Raji (cell line): ENCODE measurements at regions not wholly inside any gene's neighbourhood (a gene's known extent, or its start where the extent isn't known, plus 50 kb on each side); places are given as distances from the start of the nearest gene placed in this dataset.

Experiments used
- POLR2A ChIP-seq: IDR thresholded peaks from 2 replicates; pipeline ENCODE4 v1.6.1; 2011; ENCODE audit warnings: low read depth, low read length, control low read depth; ENCODE audit not compliant: insufficient read depth

- TF ChIP-seq POLR2A = no peak
Measured at GRCh38 chr1:222104694-222105392, 363.0 kb upstream of the DUSP10 start.

DNA sequence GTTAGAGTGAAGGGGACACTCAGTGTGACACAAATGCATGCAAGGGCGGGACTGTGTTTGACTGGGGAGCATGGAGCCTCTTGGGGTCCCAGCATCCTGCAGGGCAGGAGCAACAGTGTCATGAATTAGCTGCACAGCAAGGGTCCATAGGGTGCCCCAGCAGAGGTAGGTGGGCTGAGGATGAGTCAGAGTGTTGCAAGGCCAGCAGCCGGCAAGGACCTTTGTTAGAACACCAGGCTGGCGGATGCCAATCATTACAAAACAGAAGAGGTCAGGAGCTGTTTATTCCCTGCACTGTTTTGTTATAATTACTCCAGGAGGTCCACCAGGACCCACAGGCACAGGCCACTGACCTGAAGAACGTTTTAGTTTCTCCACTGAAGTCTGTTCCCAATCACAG lies 362.2 kb upstream of the DUSP10 start:
- TF ChIP-seq POLR2A = no peak

- TF ChIP-seq POLR2A = no peak
Measured at GRCh38 chr1:222099746-222100145, 357.9 kb upstream of the DUSP10 start.

DNA sequence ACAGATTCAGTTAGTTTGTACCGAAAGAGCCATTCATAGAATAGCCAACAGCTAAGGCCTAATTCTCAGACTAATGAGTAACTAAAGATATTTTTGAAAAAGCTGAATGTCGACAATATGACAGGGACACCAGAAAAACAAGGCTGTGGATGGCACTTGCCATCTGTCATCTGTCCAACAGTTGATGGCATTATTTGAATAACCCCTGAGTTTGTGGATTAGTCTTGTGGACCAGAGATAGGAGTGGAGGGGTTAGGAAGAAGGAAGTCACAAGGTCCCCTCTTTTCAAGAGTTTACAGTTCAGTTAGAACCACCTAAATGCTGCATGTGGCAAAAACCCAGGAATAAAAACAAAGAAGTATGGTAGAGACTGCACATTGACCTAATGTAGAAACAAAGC lies 356.5 kb upstream of the DUSP10 start:
- no peak for TF ChIP-seq POLR2A

GRCh38 chr1:222097588-222097987 lies 355.7 kb upstream of the DUSP10 start:
- no peak for TF ChIP-seq POLR2A

DNA sequence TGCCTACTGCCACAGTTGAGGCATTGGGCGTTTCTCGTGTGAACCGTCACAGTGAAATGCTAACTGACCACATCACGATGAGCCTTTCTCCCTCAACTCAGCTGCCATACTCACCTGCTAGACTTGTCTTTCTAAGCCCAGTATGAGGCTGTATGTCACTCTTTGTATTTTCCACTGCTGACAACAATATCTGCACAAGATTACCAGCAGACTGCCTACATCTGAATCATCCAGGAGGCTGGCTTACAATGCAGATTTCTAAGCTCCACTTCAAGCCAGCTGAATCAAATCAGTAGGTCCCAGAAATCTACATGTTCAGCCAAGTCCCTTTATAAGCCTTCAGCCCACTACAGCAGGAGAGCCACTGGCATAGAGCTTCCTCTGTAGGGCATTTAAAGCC lies 355.0 kb upstream of the DUSP10 start:
- TF ChIP-seq POLR2A = no peak

DNA sequence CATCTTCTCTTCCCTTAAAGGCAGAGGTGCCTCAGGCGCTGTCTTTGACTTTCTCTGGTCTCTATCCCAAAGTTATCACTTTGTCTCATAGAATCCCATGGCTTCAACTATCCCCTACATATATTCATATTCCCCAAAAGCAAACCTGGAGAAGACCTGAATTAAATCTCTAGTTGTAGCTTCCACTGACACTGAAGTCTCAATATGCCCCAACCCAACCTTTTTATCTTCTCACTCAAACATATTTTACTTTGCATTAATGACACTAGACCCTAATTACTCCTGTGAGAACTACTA lies 354.5 kb upstream of the DUSP10 start:
- no peak for TF ChIP-seq POLR2A

DNA sequence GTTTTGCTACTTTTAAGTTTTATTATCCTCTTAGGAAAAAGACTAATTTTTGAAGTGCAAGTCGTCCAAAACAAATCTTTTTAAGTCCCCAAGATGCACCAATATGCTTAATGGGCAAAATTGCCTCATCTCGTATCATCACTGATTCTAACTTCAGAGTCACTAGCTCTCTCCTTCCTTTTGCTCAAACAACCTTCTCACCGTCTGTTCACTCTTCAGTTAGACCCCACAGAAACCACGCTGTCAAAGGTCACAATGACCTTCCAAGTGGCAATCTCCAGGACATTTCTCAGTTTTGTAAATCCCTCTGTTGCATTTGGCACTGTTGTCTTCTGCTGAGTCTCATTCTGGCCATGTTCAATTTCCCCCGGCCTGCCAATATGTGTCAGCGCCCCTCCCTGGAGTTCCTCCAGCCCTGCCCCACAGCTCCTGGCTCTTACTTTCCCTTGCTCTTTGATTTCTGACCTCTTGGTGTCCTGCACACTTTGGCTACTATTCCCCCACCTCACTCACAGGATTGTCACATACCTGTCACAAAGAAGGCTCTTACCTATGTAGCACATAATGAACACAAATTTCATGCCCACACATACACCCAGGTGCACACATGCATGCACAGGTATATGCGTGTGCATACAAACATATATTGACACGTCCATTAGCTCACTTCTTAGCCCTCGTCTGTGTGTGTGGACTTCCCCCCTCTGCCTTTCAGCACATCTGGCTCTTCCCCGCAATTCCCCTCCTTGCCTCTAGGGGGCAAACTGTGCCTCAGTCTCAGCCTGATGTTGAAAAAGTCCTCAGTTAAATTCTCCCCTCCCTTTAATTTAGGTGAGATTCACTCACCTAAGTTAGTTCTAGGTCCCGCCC lies 354.0 kb upstream of the DUSP10 start:
- TF ChIP-seq POLR2A = no peak

DNA sequence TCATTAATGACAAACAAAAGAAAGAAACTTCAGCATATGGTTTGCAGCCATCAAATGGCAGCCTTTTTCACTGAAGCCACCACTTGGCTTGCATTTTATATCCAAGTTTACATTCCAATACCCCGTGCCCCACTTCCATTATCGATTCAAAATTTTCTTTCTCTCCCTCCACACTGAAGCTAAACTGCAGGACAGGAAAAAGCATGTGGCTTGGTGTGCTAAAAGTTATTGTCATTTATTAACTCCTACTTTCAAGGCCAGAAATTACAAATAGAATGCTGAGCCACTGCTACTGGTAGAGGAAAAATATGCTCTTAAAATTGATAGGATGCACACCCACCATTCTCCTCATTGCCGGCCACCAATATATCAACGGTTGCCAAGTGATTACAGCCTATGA lies 351.6 kb upstream of the DUSP10 start:
- no peak for TF ChIP-seq POLR2A

DNA sequence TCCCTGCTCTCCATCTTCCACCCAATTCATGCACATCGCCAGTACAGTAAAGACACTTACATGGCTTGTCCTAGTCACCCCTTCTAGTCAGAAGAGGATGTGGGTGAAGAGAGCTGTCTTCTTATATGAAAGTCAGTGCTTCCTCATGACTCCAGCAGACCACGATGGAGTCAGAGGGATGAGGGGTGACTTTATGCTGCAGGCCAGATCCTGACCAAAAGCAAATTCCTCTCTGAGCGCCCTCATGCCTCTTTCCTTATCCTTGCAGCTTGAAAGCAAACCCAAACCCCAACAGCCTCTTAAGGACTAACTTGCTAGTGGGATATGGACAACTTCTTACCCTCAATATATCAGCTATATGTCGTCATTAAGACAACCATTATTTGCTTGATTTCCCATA lies 348.2 kb upstream of the DUSP10 start:
- TF ChIP-seq POLR2A = no peak

GRCh38 chr1:222087221-222087920 lies 345.5 kb upstream of the DUSP10 start:
- no peak for TF ChIP-seq POLR2A

DNA sequence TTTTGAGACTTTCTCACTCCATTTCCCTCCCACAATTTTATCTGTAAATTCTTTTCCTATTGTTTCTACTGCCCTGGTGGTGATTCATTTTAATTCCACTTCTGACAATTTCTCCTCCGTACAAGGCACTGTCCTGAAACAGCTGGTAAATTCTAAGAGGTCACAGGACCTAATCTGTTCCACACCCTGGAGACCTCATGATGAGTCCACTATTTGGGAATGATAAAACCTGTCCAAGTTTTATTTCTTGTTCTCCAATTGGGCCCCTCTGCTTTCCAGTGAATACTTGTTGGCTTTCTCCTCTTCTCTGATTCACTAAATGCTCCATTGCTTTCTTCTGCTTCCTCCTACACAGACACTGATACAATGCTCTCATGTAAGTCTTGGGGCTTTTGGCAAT lies 343.1 kb upstream of the DUSP10 start:
- no peak for TF ChIP-seq POLR2A

- no peak for TF ChIP-seq POLR2A
Measured at GRCh38 chr1:222084048-222084447, 342.2 kb upstream of the DUSP10 start.

DNA sequence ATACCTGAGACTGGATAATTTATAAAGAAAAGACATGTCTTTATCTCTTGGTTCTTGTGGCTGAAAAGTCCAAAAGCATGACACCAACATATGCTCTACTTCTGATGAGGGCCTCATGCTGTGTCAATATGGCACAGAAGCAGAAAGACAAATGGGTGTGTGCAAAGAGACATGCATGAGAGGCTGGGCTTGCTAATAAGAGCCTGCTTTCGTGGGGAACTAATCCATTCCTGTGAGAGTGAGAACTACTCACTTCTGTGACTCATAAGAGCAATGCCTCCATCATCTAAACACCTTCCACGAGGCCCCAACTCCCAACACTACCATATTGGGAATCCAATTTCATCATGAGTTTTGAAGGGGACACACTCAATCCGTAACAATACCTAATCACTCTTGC lies 340.0 kb upstream of the DUSP10 start:
- TF ChIP-seq POLR2A = no peak

GRCh38 chr1:222079566-222079965 lies 337.7 kb upstream of the DUSP10 start:
- TF ChIP-seq POLR2A = no peak

DNA sequence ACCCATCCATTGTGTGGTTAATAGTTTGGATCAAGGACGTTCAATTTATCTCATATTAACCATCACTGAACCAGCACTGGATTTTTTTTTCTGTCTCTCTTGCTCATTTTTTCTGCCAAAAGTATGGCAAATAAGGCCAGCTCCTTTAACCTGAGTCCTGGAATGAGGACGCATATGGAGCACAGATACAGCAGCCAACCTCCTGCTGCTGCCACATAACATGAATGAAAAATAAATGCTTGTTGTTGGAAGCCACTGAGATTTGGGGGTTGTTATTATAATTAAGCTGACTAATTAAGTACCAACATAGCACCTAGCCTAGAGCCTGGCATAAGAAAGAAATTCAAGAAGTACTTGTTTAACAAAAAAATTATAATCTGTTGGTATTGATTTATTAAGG lies 335.3 kb upstream of the DUSP10 start:
- no peak for TF ChIP-seq POLR2A
